SK-N-SH (cell line): ENCODE measurements at regions not wholly inside any gene's neighbourhood (a gene's known extent, or its start where the extent isn't known, plus 50 kb on each side); places are given as distances from the start of the nearest gene placed in this dataset.

Source experiments
- CTCF ChIP-seq: fragments of 200-600 bp; sonication (generic); IDR thresholded peaks from 2 replicates; pipeline ENCODE4 v1.6.1; 2017; ENCODE audit warnings: antibody characterized with exemption, mild to moderate bottlenecking, moderate library complexity
- EP300 ChIP-seq, 2 experiments: IDR thresholded peaks; 2 replicates each; pipeline versions ENCODE4 v1.4.0 to v1.6.1; 2012; ENCODE audit warnings: borderline replicate concordance in 1 of 2, low read depth in 1 of 2, low read length in 1 of 2
- EZH2phosphoT487 ChIP-seq: fragments of 200-600 bp; sonication (generic); IDR thresholded peaks from 2 replicates; pipeline ENCODE4 v1.6.1; 2017; ENCODE audit warnings: low read depth, mixed run types, mild to moderate bottlenecking, antibody characterized with exemption, moderate library complexity, borderline replicate concordance
- GABPA ChIP-seq: IDR thresholded peaks from 2 replicates; pipeline ENCODE4 v1.4.0; 2012; ENCODE audit warnings: low read depth, mild to moderate bottlenecking
- IRF3 ChIP-seq: fragments of 150-350 bp; IDR thresholded peaks from 2 replicates; pipeline ENCODE4 v1.6.1; 2016; ENCODE audit warnings: mild to moderate bottlenecking, low read depth, low read length
- POLR2AphosphoS5 ChIP-seq: IDR thresholded peaks from 2 replicates; pipeline ENCODE4 v1.6.1; 2012; ENCODE audit warnings: low read depth, low read length
- RFX5 ChIP-seq: IDR thresholded peaks from 2 replicates; pipeline ENCODE4 v1.6.1; 2012; ENCODE audit warnings: mild to moderate bottlenecking, improper control_type of control experiment, low read length
- TCF12 ChIP-seq: IDR thresholded peaks from 2 replicates; pipeline ENCODE4 v1.4.0; 2012
- TF ChIP-seq, protein P1 (sequence below): fragments of 150-350 bp; IDR thresholded peaks from 2 replicates; pipeline ENCODE4 v1.6.1; 2017; ENCODE audit warnings: antibody characterized with exemption, low read length, low read depth, borderline replicate concordance

DNA sequence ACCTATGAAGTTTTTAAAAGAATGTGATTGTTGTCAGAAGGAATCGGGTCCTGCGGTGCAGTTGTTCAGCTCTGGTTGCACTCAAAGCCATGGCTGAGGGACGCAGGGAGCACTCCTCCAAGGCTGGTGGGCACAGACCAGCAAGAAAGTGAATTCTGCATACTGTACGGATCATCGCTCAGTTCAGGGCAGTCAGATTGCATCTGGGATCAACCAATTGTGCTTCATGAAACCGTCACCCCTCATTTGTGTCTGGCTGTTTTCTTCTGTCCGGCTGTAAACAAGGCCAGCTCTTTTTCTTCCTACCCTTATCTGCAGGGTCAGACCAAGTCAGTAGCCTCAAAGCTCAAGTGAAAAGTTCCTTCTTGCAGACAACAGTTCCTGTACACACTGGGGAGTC is 478.3 kb downstream of the TFAP2A start:
- no peak for TF ChIP-seq EP300 (IDR thresholded peaks at IDR 0.05; ENCODE audit: borderline replicate concordance in 1 of 2, low read depth in 1 of 2, low read length in 1 of 2)
- TF ChIP-seq GABPA = no peak
- no peak for TF ChIP-seq CTCF
- no peak for TF ChIP-seq EZH2phosphoT487
- TF ChIP-seq TCF12 = no peak
- no peak for TF ChIP-seq POLR2AphosphoS5
- TF ChIP-seq, protein P1, sequence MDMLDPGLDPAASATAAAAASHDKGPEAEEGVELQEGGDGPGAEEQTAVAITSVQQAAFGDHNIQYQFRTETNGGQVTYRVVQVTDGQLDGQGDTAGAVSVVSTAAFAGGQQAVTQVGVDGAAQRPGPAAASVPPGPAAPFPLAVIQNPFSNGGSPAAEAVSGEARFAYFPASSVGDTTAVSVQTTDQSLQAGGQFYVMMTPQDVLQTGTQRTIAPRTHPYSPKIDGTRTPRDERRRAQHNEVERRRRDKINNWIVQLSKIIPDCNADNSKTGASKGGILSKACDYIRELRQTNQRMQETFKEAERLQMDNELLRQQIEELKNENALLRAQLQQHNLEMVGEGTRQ = no peak
- TF ChIP-seq IRF3 = no peak
- no peak for TF ChIP-seq RFX5
